ENCODE measurements at regions not wholly inside any gene's neighbourhood (a gene's known extent, or its start where the extent isn't known, plus 50 kb on each side); places are given as distances from the start of the nearest gene placed in this dataset.

- H4K20me1 ChIP-seq (ENCODE audit: insufficient read depth, low read length), result no peaks in the 10 kb centered on the region
- no peak for DNase-seq
- H3K9me3 ChIP-seq (replicated peaks; ENCODE audit: insufficient read depth, low read length), result no peaks in the 10 kb centered on the region
- H3K4me3 ChIP-seq (ENCODE audit: low read length), result no peak overlapping the region
- no peak overlapping the region for H2AFZ ChIP-seq (ENCODE audit: low read length)
- no peak overlapping the region for H3K27ac ChIP-seq (ENCODE audit: low read length)
- H3K9ac ChIP-seq (ENCODE audit: low read length), result no peak overlapping the region
- H3K36me3 ChIP-seq (replicated peaks; ENCODE audit: insufficient read depth, low read length), result no peaks in the 10 kb centered on the region
- no peaks in the 10 kb centered on the region for H3K79me2 ChIP-seq (ENCODE audit: low read length)
- TF ChIP-seq EZH2 (optimal IDR thresholded peaks at IDR 0.05; ENCODE audit: low read depth, low read length), result no peak
- TF ChIP-seq CTCF (IDR thresholded peaks at IDR 0.05; ENCODE audit: low read length), result no peak
- TF ChIP-seq EZH2phosphoT487 (IDR thresholded peaks at IDR 0.05; ENCODE audit: low read length), result no peak
- no peaks in the 10 kb centered on the region for H3K9me2 ChIP-seq (replicated peaks; ENCODE audit: insufficient read depth, low read length)
- H3K4me2 ChIP-seq (ENCODE audit: low read depth, low read length), result no peak overlapping the region
- H3K4me1 ChIP-seq (ENCODE audit: low read length), result no peaks in the 10 kb centered on the region
- no peaks in the 10 kb centered on the region for H3F3A ChIP-seq (ENCODE audit: insufficient read depth, low read length)
- H3K27me3 ChIP-seq (replicated peaks; ENCODE audit: insufficient read depth, low read length), result no peaks in the 10 kb centered on the region
Observed at GRCh38 chr4:162640152-162640551, 476.4 kb upstream of the FSTL5 start.

DNA sequence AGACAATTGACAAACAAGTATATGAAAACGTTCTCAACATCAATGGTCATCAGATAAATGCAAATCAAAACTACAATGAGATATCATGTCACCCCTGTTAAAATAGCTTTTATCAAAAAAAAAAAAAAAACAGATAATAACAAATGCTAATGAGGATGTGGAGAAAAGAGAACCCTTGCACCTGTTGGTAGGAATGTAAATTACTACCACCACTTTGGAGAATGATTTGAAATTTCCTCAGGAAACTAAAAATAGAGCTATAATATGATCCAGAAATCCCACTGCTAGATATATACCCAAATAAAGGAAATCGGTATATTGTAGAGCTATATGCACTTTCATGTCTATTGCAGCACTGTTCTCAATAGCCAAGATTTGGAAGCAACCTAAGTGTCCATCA, 470.6 kb upstream of the FSTL5 start:
- TF ChIP-seq CTCF (IDR thresholded peaks at IDR 0.05; ENCODE audit: low read length) (no peak), EZH2 (optimal IDR thresholded peaks at IDR 0.05; ENCODE audit: low read depth, low read length) (no peak), EZH2phosphoT487 (IDR thresholded peaks at IDR 0.05; ENCODE audit: low read length) (no peak)
- no peaks in the 10 kb centered on the region for H4K20me1 ChIP-seq (ENCODE audit: insufficient read depth, low read length)

DNA sequence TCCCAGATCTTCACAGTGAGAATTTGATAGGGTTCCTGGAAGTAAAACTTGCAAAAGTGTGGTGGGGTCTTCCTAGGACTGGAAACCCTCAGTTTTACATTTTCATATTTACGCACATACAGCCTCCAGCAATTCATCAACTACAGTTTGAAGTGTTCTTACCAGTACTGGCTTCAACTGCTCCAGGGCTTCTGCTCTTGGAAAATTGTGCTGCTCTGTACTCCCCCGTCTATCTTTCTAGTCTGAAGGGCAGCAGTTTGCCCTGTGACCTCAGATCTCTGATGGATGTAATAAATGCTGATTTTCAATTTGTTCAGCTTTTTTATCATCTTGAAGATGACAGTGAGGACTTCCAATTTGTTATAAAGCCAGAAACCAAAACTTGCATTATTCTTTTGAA, 458.9 kb upstream of the FSTL5 start:
- H3K27me3 ChIP-seq (replicated peaks; ENCODE audit: insufficient read depth, low read length), result no peaks in the 10 kb centered on the region
- TF ChIP-seq EZH2 (optimal IDR thresholded peaks at IDR 0.05; ENCODE audit: low read depth, low read length) (no peak), CTCF (IDR thresholded peaks at IDR 0.05; ENCODE audit: low read length) (no peak), EZH2phosphoT487 (IDR thresholded peaks at IDR 0.05; ENCODE audit: low read length) (no peak)
- H3K36me3 ChIP-seq (replicated peaks; ENCODE audit: insufficient read depth, low read length), result no peaks in the 10 kb centered on the region
- no peaks in the 10 kb centered on the region; the same call in 1 of the 2 replicates for H3F3A ChIP-seq (ENCODE audit: insufficient read depth, low read length)
- H3K9me3 ChIP-seq (replicated peaks; ENCODE audit: insufficient read depth, low read length), result no peaks in the 10 kb centered on the region
- H3K9ac ChIP-seq (ENCODE audit: low read length), result no peak overlapping the region
- no peak for DNase-seq
- no peaks in the 10 kb centered on the region for H4K20me1 ChIP-seq (ENCODE audit: insufficient read depth, low read length)
- H3K9me2 ChIP-seq (replicated peaks; ENCODE audit: insufficient read depth, low read length), result no peaks in the 10 kb centered on the region
- no peak overlapping the region for H3K4me3 ChIP-seq (ENCODE audit: low read length)
- no peak overlapping the region for H3K27ac ChIP-seq (ENCODE audit: low read length)
- no peak overlapping the region for H3K4me2 ChIP-seq (ENCODE audit: low read depth, low read length)
- no peaks in the 10 kb centered on the region for H3K79me2 ChIP-seq (ENCODE audit: low read length)
- no peaks in the 10 kb centered on the region for H3K4me1 ChIP-seq (ENCODE audit: low read length)
- no peak overlapping the region for H2AFZ ChIP-seq (ENCODE audit: low read length)

More for the DNA sequence above, 470.6 kb upstream of the FSTL5 start:
- H3F3A ChIP-seq (ENCODE audit: insufficient read depth, low read length), result no peaks in the 10 kb centered on the region
- no peaks in the 10 kb centered on the region for H3K79me2 ChIP-seq (ENCODE audit: low read length)
- no peak overlapping the region for H2AFZ ChIP-seq (ENCODE audit: low read length)
- H3K27ac ChIP-seq (ENCODE audit: low read length), result no peak overlapping the region
- H3K27me3 ChIP-seq (replicated peaks; ENCODE audit: insufficient read depth, low read length), result no peaks in the 10 kb centered on the region
- no peaks in the 10 kb centered on the region for H3K9me3 ChIP-seq (replicated peaks; ENCODE audit: insufficient read depth, low read length)
- H3K9ac ChIP-seq (ENCODE audit: low read length), result no peak overlapping the region
- no peak for DNase-seq
- H3K4me2 ChIP-seq (ENCODE audit: low read depth, low read length), result no peak overlapping the region
- H3K9me2 ChIP-seq (replicated peaks; ENCODE audit: insufficient read depth, low read length), result no peaks in the 10 kb centered on the region
- H3K4me3 ChIP-seq (ENCODE audit: low read length), result no peak overlapping the region
- H3K36me3 ChIP-seq (replicated peaks; ENCODE audit: insufficient read depth, low read length), result no peaks in the 10 kb centered on the region
- no peaks in the 10 kb centered on the region for H3K4me1 ChIP-seq (ENCODE audit: low read length)
